ENCODE measurements at regions not wholly inside any gene's neighbourhood (a gene's known extent, or its start where the extent isn't known, plus 50 kb on each side); places are given as distances from the start of the nearest gene placed in this dataset.

DNA sequence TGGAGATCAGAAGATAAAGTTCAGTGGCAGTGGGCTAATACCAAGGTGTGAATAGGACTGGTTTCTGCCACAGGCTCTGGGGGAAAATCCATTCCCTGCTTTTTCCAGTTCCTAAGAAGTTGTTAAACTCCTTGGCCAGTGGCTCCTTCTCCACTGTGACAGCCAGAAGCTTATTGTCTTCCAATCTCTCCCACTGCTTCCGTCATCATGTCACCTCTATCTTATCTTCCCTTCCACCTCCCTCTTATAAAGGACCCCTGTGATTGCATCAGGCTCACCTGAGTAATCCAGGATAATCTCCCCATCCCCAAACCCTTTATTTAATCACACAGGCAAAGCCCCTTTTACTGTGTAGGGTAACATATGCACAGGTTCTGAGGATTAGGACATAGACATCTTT lies 431.2 kb upstream of the SLC10A2 start:
- intact Hi-C loops (cut with DNase I) = no loop called here
- WGBS, 4 donors = 80 to 96% (median 93%) methylated on average over 1 of the region's 1 CpG
- Histone ChIP-seq H3K9me3 (replicated peaks in 1 of 3) (peaks cover 0 to 3% (median 0%) of the 10 kb centered on the region in 3 donors), H3K4me1 (replicated peaks in 1 of 2) (no peaks in the 10 kb centered on the region), H3K27me3 (no peaks in the 10 kb centered on the region), H3K4me3 (no peak overlapping the region), H3K27ac (no peak overlapping the region), H3K36me3 (replicated peaks in 1 of 2) (no peaks in the 10 kb centered on the region)
- DNase-seq = no peak
- TF ChIP-seq, protein P1, sequence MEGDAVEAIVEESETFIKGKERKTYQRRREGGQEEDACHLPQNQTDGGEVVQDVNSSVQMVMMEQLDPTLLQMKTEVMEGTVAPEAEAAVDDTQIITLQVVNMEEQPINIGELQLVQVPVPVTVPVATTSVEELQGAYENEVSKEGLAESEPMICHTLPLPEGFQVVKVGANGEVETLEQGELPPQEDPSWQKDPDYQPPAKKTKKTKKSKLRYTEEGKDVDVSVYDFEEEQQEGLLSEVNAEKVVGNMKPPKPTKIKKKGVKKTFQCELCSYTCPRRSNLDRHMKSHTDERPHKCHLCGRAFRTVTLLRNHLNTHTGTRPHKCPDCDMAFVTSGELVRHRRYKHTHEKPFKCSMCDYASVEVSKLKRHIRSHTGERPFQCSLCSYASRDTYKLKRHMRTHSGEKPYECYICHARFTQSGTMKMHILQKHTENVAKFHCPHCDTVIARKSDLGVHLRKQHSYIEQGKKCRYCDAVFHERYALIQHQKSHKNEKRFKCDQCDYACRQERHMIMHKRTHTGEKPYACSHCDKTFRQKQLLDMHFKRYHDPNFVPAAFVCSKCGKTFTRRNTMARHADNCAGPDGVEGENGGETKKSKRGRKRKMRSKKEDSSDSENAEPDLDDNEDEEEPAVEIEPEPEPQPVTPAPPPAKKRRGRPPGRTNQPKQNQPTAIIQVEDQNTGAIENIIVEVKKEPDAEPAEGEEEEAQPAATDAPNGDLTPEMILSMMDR (IDR thresholded peaks at IDR 0.05) = no peak
- TF ChIP-seq POLR2A (IDR thresholded peaks at IDR 0.05) = no peak

DNA sequence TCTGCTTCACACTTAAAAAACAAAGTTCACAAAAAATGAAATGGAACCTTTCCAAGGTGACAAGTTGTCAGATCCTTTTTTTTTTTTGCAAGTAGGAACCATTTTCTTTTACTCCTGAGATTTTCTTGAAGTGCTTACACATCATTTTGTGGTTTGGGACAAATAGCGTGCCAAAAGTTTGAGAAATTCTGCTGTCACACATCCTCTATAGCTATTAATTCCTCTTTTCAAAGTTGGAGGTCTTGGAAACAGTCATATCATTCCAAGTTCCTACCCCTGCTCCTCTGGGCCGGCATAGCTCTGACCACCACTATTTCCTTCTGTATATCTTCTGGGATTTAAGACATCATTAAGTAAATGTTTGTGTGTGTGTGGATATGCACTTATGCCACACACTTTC lies 421.6 kb upstream of the SLC10A2 start:
- H3K4me1 ChIP-seq (replicated peaks in 1 of 2) = no peaks in the 10 kb centered on the region
- H3K36me3 ChIP-seq (replicated peaks in 1 of 2) = no peaks in the 10 kb centered on the region
- no peak overlapping the region for H3K4me3 ChIP-seq
- H3K27ac ChIP-seq = no peak overlapping the region
- intact Hi-C loops (cut with DNase I) = no loop called here
- no peak for DNase-seq
- WGBS, 4 donors = 59 to 72% (median 67%) methylated on average over 2 of the region's 2 CpGs
- H3K9me3 ChIP-seq (replicated peaks in 1 of 3) = no peaks in the 10 kb centered on the region
- no peaks in the 10 kb centered on the region for H3K27me3 ChIP-seq
- TF ChIP-seq, protein P1 (IDR thresholded peaks at IDR 0.05) = no peak
- no peak for TF ChIP-seq POLR2A (IDR thresholded peaks at IDR 0.05)

DNA sequence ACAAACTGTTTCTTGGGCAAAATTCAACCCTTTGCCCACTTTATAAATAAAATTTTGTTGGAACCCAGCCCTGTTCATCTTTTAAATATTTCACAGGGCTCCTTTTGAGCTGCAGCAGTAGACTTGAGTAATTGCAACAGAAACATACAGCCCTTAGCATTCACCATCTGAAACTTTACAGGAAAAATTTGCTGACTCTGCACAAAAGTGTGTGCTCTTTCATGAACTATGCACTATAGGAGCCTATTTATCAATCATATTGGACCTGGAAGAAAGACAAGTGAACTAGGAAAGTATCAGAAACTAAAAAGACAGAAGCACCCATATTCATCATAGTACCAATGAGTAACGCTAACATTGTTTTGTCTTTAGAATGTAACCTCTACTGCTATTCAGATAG lies 406.9 kb upstream of the SLC10A2 start:
- WGBS, 4 donors = 91 to 100% (median 93%) methylated on average over 1 of the region's 1 CpG
- Histone ChIP-seq H3K27me3 (no peaks in the 10 kb centered on the region), H3K27ac (no peak overlapping the region), H3K36me3 (replicated peaks in 1 of 2) (no peaks in the 10 kb centered on the region), H3K4me3 (no peak overlapping the region), H3K9me3 (replicated peaks in 1 of 3) (no peaks in the 10 kb centered on the region), H3K4me1 (replicated peaks in 1 of 2) (no peaks in the 10 kb centered on the region)
- intact Hi-C loops (cut with DNase I) = no loop called here
- no peak for DNase-seq
- no peak for TF ChIP-seq POLR2A (IDR thresholded peaks at IDR 0.05)
- TF ChIP-seq, protein P1 (IDR thresholded peaks at IDR 0.05) = no peak

DNA sequence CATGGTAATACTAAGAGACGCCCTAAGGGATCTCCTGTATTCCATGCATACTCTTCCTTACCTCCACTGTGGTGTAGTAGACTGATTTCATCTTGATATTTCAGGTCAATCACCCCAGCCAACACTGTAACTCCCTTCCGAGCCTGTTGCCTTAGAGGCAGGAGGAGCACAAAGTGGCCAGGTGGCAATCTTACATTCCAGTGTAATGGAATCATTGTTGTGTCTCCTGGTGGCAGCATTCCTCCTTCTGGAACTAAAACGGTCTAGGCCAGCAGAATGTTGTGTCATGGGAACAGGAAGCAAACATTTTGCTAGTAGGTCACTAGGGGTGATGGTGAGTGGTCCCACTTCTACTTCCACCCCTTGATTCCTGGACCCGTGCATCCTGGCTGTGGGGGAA lies 405.7 kb upstream of the SLC10A2 start:
- no peak for DNase-seq
- Histone ChIP-seq H3K4me1 (replicated peaks in 1 of 2) (no peaks in the 10 kb centered on the region), H3K36me3 (replicated peaks in 1 of 2) (no peaks in the 10 kb centered on the region), H3K9me3 (replicated peaks in 1 of 3) (no peaks in the 10 kb centered on the region), H3K27me3 (no peaks in the 10 kb centered on the region), H3K27ac (no peak overlapping the region), H3K4me3 (no peak overlapping the region)
- intact Hi-C loops (cut with DNase I) = no loop called here
- WGBS, 4 donors = 66 to 79% (median 73%) methylated on average over 4 of the region's 4 CpGs
- TF ChIP-seq POLR2A (IDR thresholded peaks at IDR 0.05) = no peak
- TF ChIP-seq, protein P1 (IDR thresholded peaks at IDR 0.05) = no peak
